ENCODE measurements at regions not wholly inside any gene's neighbourhood (a gene's known extent, or its start where the extent isn't known, plus 50 kb on each side); places are given as distances from the start of the nearest gene placed in this dataset.
"Not testable (repeated sequence)": the region's sequence is repeated elsewhere in the genome, so short reads cannot be mapped to it uniquely, and the experiment has no call there.

DNA sequence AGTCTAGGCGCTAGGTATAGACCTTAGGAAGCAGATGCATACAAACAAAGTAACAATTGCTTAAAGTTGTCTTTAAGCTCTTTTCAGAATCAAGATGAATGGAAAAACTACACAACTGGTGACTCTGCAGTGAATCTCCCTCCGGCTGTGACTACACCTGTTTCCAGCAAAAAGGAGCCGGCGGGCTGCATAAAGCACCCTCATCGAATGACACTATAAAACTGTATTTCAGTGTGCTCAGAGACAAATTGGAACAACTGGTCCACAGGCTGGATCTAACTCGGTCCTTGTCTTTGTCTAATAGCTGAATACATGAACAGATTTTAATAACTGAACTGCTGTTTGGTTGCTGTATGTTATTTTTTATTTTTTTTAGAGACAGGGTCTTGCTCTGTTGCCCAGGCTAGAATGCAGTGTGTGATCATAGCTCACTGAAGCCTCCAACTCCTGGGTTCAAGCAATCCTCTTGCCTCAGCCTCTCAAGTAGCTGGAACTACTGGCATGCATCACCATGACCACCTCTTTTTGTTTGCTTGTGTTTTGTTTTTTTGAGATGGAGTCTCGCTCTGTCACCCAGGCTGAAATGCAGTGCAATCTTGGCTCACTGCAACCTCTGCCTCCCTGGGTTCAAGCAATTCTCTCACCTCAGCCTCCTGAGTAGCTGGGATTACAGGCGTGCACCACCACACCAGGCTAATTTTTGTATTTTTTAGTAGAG lies 64.2 kb upstream of the SVIL start:
- intact Hi-C loops (cut with DNase I): no loop called here
- no peaks in the 10 kb centered on the region for H3K27me3 ChIP-seq
- peak overlapping the region in 1 of 12 donors; percentile 34 for H3K27ac ChIP-seq
- no peaks in the 10 kb centered on the region for H3K9me3 ChIP-seq
- no peak overlapping the region for H3K4me3 ChIP-seq
- ATAC-seq (no peak), DNase-seq (no peak)
- TF ChIP-seq CTCF (IDR thresholded peaks at IDR 0.05) (no peak), POLR2A (IDR thresholded peaks at IDR 0.05) (no peak)
- H3K36me3 ChIP-seq: no peaks in the 10 kb centered on the region
- peaks cover 0 to 27% (median 11%) of the 10 kb centered on the region in 12 donors for H3K4me1 ChIP-seq
- 91 to 96% (median 94%) methylated on average over 8 of the region's 8 CpGs for WGBS, 4 donors

GRCh38 chr10:29696581-29696980 lies 61.8 kb upstream of the SVIL start:
- DNase-seq; ATAC-seq; H3K36me3 ChIP-seq; H3K9me3 ChIP-seq; intact Hi-C loops (cut with DNase I); H3K27me3 ChIP-seq; H3K4me3 ChIP-seq: not testable (repeated sequence)
- Histone ChIP-seq H3K27ac (peak overlapping the region in 1 of 12 donors; percentile 60), H3K4me1 (peaks cover 0 to 22% (median 12%) of the 10 kb centered on the region in 12 donors)
- WGBS, 4 donors: 94 to 97% (median 95%) methylated on average over 6 to 30 of the region's 30 CpGs; no CpG with 5 or more reads in 1 of the 4 donors

GRCh38 chr10:29694121-29694520 lies 59.4 kb upstream of the SVIL start:
- intact Hi-C loops (cut with DNase I): loop anchor here in 1 of 10 donors (5.0 kb wide), 1 partner anchor 38 kb away; no protein-coding TSS in a partner anchor
- TF ChIP-seq CTCF (IDR thresholded peaks at IDR 0.05) (no peak), POLR2A (IDR thresholded peaks at IDR 0.05) (no peak)
- Histone ChIP-seq H3K36me3 (no peaks in the 10 kb centered on the region), H3K4me3 (no peak overlapping the region), H3K4me1 (peaks cover 0 to 27% (median 15%) of the 10 kb centered on the region in 12 donors), H3K27me3 (no peaks in the 10 kb centered on the region), H3K27ac (peak overlapping the region in 1 of 12 donors; percentile 81), H3K9me3 (no peaks in the 10 kb centered on the region)
- no peak for DNase-seq
- WGBS, 4 donors: 77 to 98% (median 96%) methylated on average over 3 of the region's 3 CpGs
- no peak for ATAC-seq

DNA sequence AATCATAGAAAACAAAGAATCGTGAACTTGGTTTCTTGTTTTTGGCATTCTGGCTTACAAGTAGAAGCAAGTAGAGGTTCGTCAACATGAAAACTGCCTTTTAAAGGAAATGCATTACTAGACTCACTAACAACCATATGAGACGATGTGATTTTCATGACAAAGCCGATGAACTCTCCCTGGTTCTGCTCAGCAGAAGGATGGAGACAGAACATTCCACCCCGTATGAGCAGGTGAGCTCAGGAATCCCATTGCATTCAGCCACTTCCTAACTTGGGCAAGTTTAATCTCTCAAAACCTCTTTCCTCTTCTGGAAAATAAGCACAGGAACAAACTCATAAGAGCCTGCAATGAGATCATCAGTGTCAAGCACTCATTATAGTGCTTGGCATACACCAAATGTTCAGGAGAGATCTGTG lies 57.4 kb upstream of the SVIL start:
- H3K4me3 ChIP-seq: peak overlapping the region in 8 of 12 donors; percentile 4 to 27 (median 16)
- ATAC-seq (peak; percentile 47 to 68 (median 52)), DNase-seq (no peak)
- 16 to 57% (median 38%) methylated on average over 5 of the region's 5 CpGs for WGBS, 4 donors
- peaks cover 0 to 40% (median 19%) of the 10 kb centered on the region in 12 donors for H3K4me1 ChIP-seq
- intact Hi-C loops (cut with DNase I): loop anchor here in 1 of 10 donors (5.0 kb wide), 1 partner anchor 40 kb away; no protein-coding TSS in a partner anchor
- no peaks in the 10 kb centered on the region for H3K9me3 ChIP-seq
- H3K36me3 ChIP-seq: no peaks in the 10 kb centered on the region
- H3K27ac ChIP-seq: peak overlapping the region in 10 of 12 donors; percentile 4 to 81 (median 63)
- TF ChIP-seq POLR2A (IDR thresholded peaks at IDR 0.05) (no peak), CTCF (IDR thresholded peaks at IDR 0.05) (no peak)
- no peaks in the 10 kb centered on the region for H3K27me3 ChIP-seq
